ENCODE measurements at regions not wholly inside any gene's neighbourhood (a gene's known extent, or its start where the extent isn't known, plus 50 kb on each side); places are given as distances from the start of the nearest gene placed in this dataset.

DNA sequence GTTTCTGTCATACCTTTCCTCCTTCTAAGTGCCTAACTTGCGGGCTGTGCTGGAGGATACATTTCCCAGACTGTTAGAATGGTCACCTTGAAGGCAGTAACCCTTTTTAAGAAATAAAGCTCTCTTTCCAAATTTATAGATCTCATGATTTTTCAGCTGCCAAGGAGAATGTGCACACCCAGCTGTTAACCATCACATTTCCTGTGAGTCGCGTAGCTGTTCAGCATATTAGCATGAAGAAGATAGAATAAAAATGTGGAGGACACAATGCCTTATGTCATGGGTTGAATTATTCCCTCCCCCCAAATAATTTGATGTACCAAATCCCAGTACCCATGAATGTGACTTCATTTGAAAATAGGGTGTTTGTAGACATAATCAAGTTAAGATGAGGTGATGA lies 729.4 kb downstream of the MTRR start:
- TF ChIP-seq EZH2phosphoT487 (IDR thresholded peaks at IDR 0.05; ENCODE audit: low read depth, severe bottlenecking, unreplicated experiment) (no peak), EZH2 (IDR thresholded peaks at IDR 0.05; ENCODE audit: borderline replicate concordance) (no peak)
- TF ChIP-seq, protein P1, sequence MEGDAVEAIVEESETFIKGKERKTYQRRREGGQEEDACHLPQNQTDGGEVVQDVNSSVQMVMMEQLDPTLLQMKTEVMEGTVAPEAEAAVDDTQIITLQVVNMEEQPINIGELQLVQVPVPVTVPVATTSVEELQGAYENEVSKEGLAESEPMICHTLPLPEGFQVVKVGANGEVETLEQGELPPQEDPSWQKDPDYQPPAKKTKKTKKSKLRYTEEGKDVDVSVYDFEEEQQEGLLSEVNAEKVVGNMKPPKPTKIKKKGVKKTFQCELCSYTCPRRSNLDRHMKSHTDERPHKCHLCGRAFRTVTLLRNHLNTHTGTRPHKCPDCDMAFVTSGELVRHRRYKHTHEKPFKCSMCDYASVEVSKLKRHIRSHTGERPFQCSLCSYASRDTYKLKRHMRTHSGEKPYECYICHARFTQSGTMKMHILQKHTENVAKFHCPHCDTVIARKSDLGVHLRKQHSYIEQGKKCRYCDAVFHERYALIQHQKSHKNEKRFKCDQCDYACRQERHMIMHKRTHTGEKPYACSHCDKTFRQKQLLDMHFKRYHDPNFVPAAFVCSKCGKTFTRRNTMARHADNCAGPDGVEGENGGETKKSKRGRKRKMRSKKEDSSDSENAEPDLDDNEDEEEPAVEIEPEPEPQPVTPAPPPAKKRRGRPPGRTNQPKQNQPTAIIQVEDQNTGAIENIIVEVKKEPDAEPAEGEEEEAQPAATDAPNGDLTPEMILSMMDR (IDR thresholded peaks at IDR 0.05; ENCODE audit: poor library complexity), result no peak
- Histone ChIP-seq H3K9me2 (replicated peaks; ENCODE audit: insufficient read depth) (no peaks in the 10 kb centered on the region), H3K9me3 (ENCODE audit: low read depth) (no peaks in the 10 kb centered on the region), H3K79me2 (no peaks in the 10 kb centered on the region), H2AFZ (no peak overlapping the region), H3K4me1 (ENCODE audit: insufficient read depth) (no peaks in the 10 kb centered on the region), H3K4me2 (no peak overlapping the region), H4K20me1 (ENCODE audit: insufficient read depth, poor library complexity, severe bottlenecking) (no peaks in the 10 kb centered on the region), H3K36me3 (replicated peaks; ENCODE audit: insufficient read depth, low read depth) (no peaks in the 10 kb centered on the region), H3K27ac (no peak overlapping the region), H3K27me3 (no peaks in the 10 kb centered on the region), H3K4me3 (no peak overlapping the region)
- no peak for DNase-seq (ENCODE audit: low spot score)
- 91% methylated on average over 3 of the region's 3 CpGs for WGBS (ENCODE audit: low lambda C conversion rate, missing lambda C conversion rate)

DNA sequence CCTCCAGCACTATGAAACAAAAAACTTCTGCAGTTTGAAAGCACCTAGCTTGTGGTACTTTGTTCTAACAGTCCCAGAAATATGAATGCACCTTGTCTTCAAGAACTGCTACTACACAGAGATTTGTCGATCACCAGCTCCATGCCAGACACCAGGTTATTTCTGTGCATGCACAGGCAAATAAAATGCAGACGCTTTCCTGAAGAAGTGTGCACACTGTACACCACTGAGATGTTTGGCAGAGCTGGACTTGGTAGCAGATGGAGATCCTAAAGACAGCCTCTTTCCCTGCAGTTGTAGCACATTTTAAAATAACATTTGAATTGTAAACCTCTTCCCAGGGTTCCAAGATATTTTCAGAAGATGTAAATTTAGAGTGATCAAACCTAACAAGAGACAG lies 730.0 kb downstream of the MTRR start:
- Histone ChIP-seq H3K9me3 (ENCODE audit: low read depth) (no peaks in the 10 kb centered on the region), H3K79me2 (no peaks in the 10 kb centered on the region), H3K36me3 (replicated peaks; ENCODE audit: insufficient read depth, low read depth) (no peaks in the 10 kb centered on the region), H3K27me3 (no peaks in the 10 kb centered on the region), H3K4me3 (no peak overlapping the region), H3K4me2 (no peak overlapping the region), H3K4me1 (ENCODE audit: insufficient read depth) (no peaks in the 10 kb centered on the region), H2AFZ (no peak overlapping the region), H4K20me1 (ENCODE audit: insufficient read depth, poor library complexity, severe bottlenecking) (no peaks in the 10 kb centered on the region), H3K9me2 (replicated peaks; ENCODE audit: insufficient read depth) (no peaks in the 10 kb centered on the region), H3K27ac (no peak overlapping the region)
- WGBS (ENCODE audit: low lambda C conversion rate, missing lambda C conversion rate), result 91% methylated on average over 2 of the region's 2 CpGs
- no peak for DNase-seq (ENCODE audit: low spot score)
- TF ChIP-seq EZH2phosphoT487 (IDR thresholded peaks at IDR 0.05; ENCODE audit: low read depth, severe bottlenecking, unreplicated experiment) (no peak), EZH2 (IDR thresholded peaks at IDR 0.05; ENCODE audit: borderline replicate concordance) (no peak)
- TF ChIP-seq, protein P1 (IDR thresholded peaks at IDR 0.05; ENCODE audit: poor library complexity), result no peak

DNA sequence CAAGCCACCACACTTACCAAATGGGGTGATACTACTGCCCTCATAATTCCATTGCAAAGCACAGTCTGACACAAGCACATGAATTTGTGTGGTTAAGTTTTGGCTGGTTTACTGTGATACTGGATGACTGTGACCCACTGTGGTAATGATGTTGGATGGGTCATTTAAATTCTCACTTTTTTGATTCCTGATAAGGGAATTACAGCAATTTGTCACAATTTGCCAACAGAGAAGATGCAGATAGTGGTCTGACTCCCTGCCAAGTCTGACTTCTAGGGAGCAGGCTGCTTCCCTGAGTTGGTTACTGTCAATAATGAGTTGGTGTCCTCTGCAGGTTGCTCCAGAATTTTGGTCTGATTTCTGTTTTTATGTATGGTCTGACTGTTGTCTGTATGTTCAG lies 731.9 kb downstream of the MTRR start:
- H3K4me2 ChIP-seq, result no peak overlapping the region
- H3K27ac ChIP-seq, result no peak overlapping the region
- H3K79me2 ChIP-seq, result no peaks in the 10 kb centered on the region
- no peak overlapping the region for H2AFZ ChIP-seq
- no peak for DNase-seq (ENCODE audit: low spot score)
- H3K36me3 ChIP-seq (replicated peaks; ENCODE audit: insufficient read depth, low read depth), result no peaks in the 10 kb centered on the region
- TF ChIP-seq EZH2phosphoT487 (IDR thresholded peaks at IDR 0.05; ENCODE audit: low read depth, severe bottlenecking, unreplicated experiment) (no peak), EZH2 (IDR thresholded peaks at IDR 0.05; ENCODE audit: borderline replicate concordance) (no peak)
- TF ChIP-seq, protein P1 (IDR thresholded peaks at IDR 0.05; ENCODE audit: poor library complexity), result no peak
- no peak overlapping the region for H3K4me3 ChIP-seq
- no peaks in the 10 kb centered on the region for H3K9me2 ChIP-seq (replicated peaks; ENCODE audit: insufficient read depth)
- H3K4me1 ChIP-seq (ENCODE audit: insufficient read depth), result no peaks in the 10 kb centered on the region
- no peaks in the 10 kb centered on the region for H3K9me3 ChIP-seq (ENCODE audit: low read depth)
- no peaks in the 10 kb centered on the region for H4K20me1 ChIP-seq (ENCODE audit: insufficient read depth, poor library complexity, severe bottlenecking)
- no peaks in the 10 kb centered on the region for H3K27me3 ChIP-seq

DNA sequence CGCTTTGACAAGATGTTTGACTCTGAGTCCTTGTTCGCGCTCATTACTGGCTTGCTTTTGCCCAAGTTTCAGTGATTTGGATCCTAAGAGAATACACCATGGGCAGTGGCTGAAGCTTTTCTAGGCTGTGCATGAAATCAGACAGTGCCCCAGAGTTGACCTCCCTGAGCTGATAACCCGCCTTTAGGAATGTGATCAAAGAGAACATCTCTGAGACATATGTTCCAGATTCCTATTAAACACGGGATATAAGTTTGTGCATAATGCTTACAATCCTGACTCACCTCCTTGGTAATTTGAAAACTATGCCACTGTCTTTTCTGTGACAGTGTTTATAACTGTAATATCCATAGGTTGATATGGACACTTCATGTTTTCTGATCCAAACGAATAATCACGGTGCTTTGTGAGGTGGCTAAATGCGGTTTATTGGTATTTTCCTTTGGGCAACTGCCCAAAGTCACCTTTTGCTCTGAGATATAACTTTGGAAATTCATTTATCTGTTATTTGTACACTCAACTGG lies 732.9 kb downstream of the MTRR start:
- H3K79me2 ChIP-seq, result no peaks in the 10 kb centered on the region
- H3K4me3 ChIP-seq, result no peak overlapping the region
- H3K9me2 ChIP-seq (replicated peaks; ENCODE audit: insufficient read depth), result no peaks in the 10 kb centered on the region
- WGBS (ENCODE audit: low lambda C conversion rate, missing lambda C conversion rate), result 73% methylated on average over 8 of the region's 8 CpGs
- no peak overlapping the region for H3K4me2 ChIP-seq
- H3K36me3 ChIP-seq (replicated peaks; ENCODE audit: insufficient read depth, low read depth), result no peaks in the 10 kb centered on the region
- H4K20me1 ChIP-seq (ENCODE audit: insufficient read depth, poor library complexity, severe bottlenecking), result no peaks in the 10 kb centered on the region
- no peak overlapping the region for H3K27ac ChIP-seq
- no peaks in the 10 kb centered on the region for H3K9me3 ChIP-seq (ENCODE audit: low read depth)
- no peaks in the 10 kb centered on the region for H3K4me1 ChIP-seq (ENCODE audit: insufficient read depth)
- no peak for TF ChIP-seq EZH2 (IDR thresholded peaks at IDR 0.05; ENCODE audit: borderline replicate concordance)
- TF ChIP-seq EZH2phosphoT487 (IDR thresholded peaks at IDR 0.05; ENCODE audit: low read depth, severe bottlenecking, unreplicated experiment), result no peak
- TF ChIP-seq, protein P1 (IDR thresholded peaks at IDR 0.05; ENCODE audit: poor library complexity), result no peak
- H3K27me3 ChIP-seq, result no peaks in the 10 kb centered on the region
- no peak for DNase-seq (ENCODE audit: low spot score)
- no peak overlapping the region for H2AFZ ChIP-seq
